ENCODE measurements at regions not wholly inside any gene's neighbourhood (a gene's known extent, or its start where the extent isn't known, plus 50 kb on each side); places are given as distances from the start of the nearest gene placed in this dataset.

- Mint-ChIP-seq H3K27me3 (ENCODE audit: insufficient read depth) (peaks cover 22% of the 10 kb centered on the region; the same call in 1 of the 2 replicates), H3K36me3 (ENCODE audit: low read depth) (no peaks in the 10 kb centered on the region), H3K9me3 (no peaks in the 10 kb centered on the region), H3K27ac (no peak overlapping the region), H3K4me1 (ENCODE audit: low read depth) (no peaks in the 10 kb centered on the region), H3K4me3 (no peak overlapping the region)
- no peak for TF ChIP-seq CTCF (IDR thresholded peaks at IDR 0.05)
- no peak for DNase-seq
Observed at GRCh38 chr1:157286646-157287420, 148.6 kb upstream of the ETV3 start.

GRCh38 chr1:157286096-157286495, 147.9 kb upstream of the ETV3 start:
- Mint-ChIP-seq H3K4me3 (no peak overlapping the region), H3K4me1 (ENCODE audit: low read depth) (no peaks in the 10 kb centered on the region)
- DNase-seq, result no peak

GRCh38 chr1:157284451-157284850, 146.3 kb upstream of the ETV3 start:
- peaks cover 19% of the 10 kb centered on the region for H3K27me3 Mint-ChIP-seq (ENCODE audit: insufficient read depth)
- no peak for TF ChIP-seq CTCF (IDR thresholded peaks at IDR 0.05)

More at GRCh38 chr1:157286096-157286495, 147.9 kb upstream of the ETV3 start:
- TF ChIP-seq CTCF (IDR thresholded peaks at IDR 0.05), result no peak
- no peak overlapping the region for H3K27ac Mint-ChIP-seq
- H3K36me3 Mint-ChIP-seq (ENCODE audit: low read depth), result no peaks in the 10 kb centered on the region
- H3K27me3 Mint-ChIP-seq (ENCODE audit: insufficient read depth), result peaks cover 22% of the 10 kb centered on the region; the same call in 1 of the 2 replicates
- no peaks in the 10 kb centered on the region for H3K9me3 Mint-ChIP-seq

GRCh38 chr1:157279802-157280140, 141.6 kb upstream of the ETV3 start:
- no peak overlapping the region for H3K4me3 Mint-ChIP-seq
- H3K36me3 Mint-ChIP-seq (ENCODE audit: low read depth), result no peaks in the 10 kb centered on the region
- no peaks in the 10 kb centered on the region for H3K9me3 Mint-ChIP-seq
- no peak overlapping the region for H3K27ac Mint-ChIP-seq
- DNase-seq, result no peak
- H3K27me3 Mint-ChIP-seq (ENCODE audit: insufficient read depth), result peaks cover 10% of the 10 kb centered on the region
- H3K4me1 Mint-ChIP-seq (ENCODE audit: low read depth), result no peaks in the 10 kb centered on the region
- TF ChIP-seq CTCF (IDR thresholded peaks at IDR 0.05), result no peak

More at GRCh38 chr1:157284451-157284850, 146.3 kb upstream of the ETV3 start:
- H3K9me3 Mint-ChIP-seq, result no peaks in the 10 kb centered on the region
- no peak for DNase-seq
- no peak overlapping the region for H3K27ac Mint-ChIP-seq
- no peaks in the 10 kb centered on the region for H3K4me1 Mint-ChIP-seq (ENCODE audit: low read depth)
- no peak overlapping the region for H3K4me3 Mint-ChIP-seq
- no peaks in the 10 kb centered on the region for H3K36me3 Mint-ChIP-seq (ENCODE audit: low read depth)

- H3K4me1 Mint-ChIP-seq (ENCODE audit: low read depth), result no peaks in the 10 kb centered on the region
- H3K27ac Mint-ChIP-seq, result no peak overlapping the region
- H3K9me3 Mint-ChIP-seq, result no peaks in the 10 kb centered on the region
- DNase-seq, result no peak
- no peak for TF ChIP-seq CTCF (IDR thresholded peaks at IDR 0.05)
- peaks cover 10% of the 10 kb centered on the region for H3K27me3 Mint-ChIP-seq (ENCODE audit: insufficient read depth)
- H3K4me3 Mint-ChIP-seq, result no peak overlapping the region
- no peaks in the 10 kb centered on the region for H3K36me3 Mint-ChIP-seq (ENCODE audit: low read depth)
Observed at GRCh38 chr1:157279138-157279801, 141.1 kb upstream of the ETV3 start.

Measured in HFFc6 (cell line).